A549 (cell line): ENCODE measurements at regions not wholly inside any gene's neighbourhood (a gene's known extent, or its start where the extent isn't known, plus 50 kb on each side); places are given as distances from the start of the nearest gene placed in this dataset.

Experiments used
- ATAC-seq, 2 experiments: fragments of 200-7000 bp in 1 of 2; fragments of >200 bp in 1 of 2; cut with Nextera tagmentation in 1 of 2; cut with Tn5 transposase in 1 of 2; 3 replicates each; pipeline versions ENCODE4 v1.8.0 to v1.9.1; 2018 to 2020; ENCODE audit warnings: mild to moderate bottlenecking in 1 of 2, moderate library complexity in 1 of 2
- CTCF ChIA-PET: fragments of 300-600 bp; sonication (Branson Sonifier 250); formaldehyde crosslinking; extraction: SDS; loops from one replicate; lab custom pipeline; 2021; ENCODE audit warnings: antibody characterized with exemption, inconsistent platforms; lab: Yijun Ruan, JAX
- POLR2A ChIA-PET: fragments of 350-600 bp; formaldehyde crosslinking; extraction: SDS; loops from one replicate; lab custom pipeline; 2021; ENCODE audit warnings: antibody characterized with exemption, inconsistent platforms; lab: Yijun Ruan, JAX
- DNase-seq, 2 experiments: peaks; one replicate each; pipeline versions ENCODE4 v3.0.0 to v3.0.0-alpha.2; 2011 to 2016; ENCODE audit warnings: low read depth in 1 of 2, low spot score in 1 of 2
- FAIRE-seq: peaks from 2 replicates; lab custom pipeline; 2011; peaks lifted over from hg19 to GRCh38; lab: Jason Lieb, UNC
- H3K27ac ChIP-seq, 2 experiments: fragments of >200 bp; sonication (Bioruptor Twin); formaldehyde crosslinking; 3 replicates each; pipeline ENCODE4 v1.5.1; 2016 to 2017
- H3K4me1 ChIP-seq: fragments of >200 bp; sonication (Bioruptor Twin); formaldehyde crosslinking; 3 replicates; pipeline ENCODE4 v1.6.1; 2016
- H3K4me2 ChIP-seq: fragments of >200 bp; sonication (Bioruptor Twin); formaldehyde crosslinking; 3 replicates; pipeline ENCODE4 v1.6.1; 2016
- H3K4me3 ChIP-seq: fragments of >200 bp; sonication (Bioruptor Twin); formaldehyde crosslinking; 3 replicates; pipeline ENCODE4 v1.5.1; 2016
- H3K9me3 ChIP-seq: fragments of >200 bp; sonication (Bioruptor Twin); formaldehyde crosslinking; 3 replicates; pipeline ENCODE4 v1.6.1; 2016
- ATOH8 ChIP-seq: fragments of 250-450 bp; sonication (Bioruptor Pico); IDR thresholded peaks from 2 replicates; pipeline ENCODE4 v1.5.0; 2020; ENCODE audit warnings: low read depth, mild to moderate bottlenecking, moderate library complexity
- CBX2 ChIP-seq: fragments of 200-600 bp; sonication (generic); IDR thresholded peaks from 2 replicates; pipeline ENCODE4 v1.6.1; 2016; ENCODE audit warnings: low read depth, mild to moderate bottlenecking, borderline replicate concordance
- CHD2 ChIP-seq: fragments of 150-350 bp; IDR thresholded peaks from 2 replicates; pipeline ENCODE4 v1.6.1; 2014; ENCODE audit warnings: low read length; ENCODE audit not compliant: partially characterized antibody
- CHD4 ChIP-seq: fragments of 200-600 bp; sonication (generic); IDR thresholded peaks from 2 replicates; pipeline ENCODE4 v1.6.1; 2016; ENCODE audit warnings: antibody characterized with exemption, mild to moderate bottlenecking, borderline replicate concordance
- E2F6 ChIP-seq: IDR thresholded peaks from 2 replicates; pipeline ENCODE4 v1.6.1; 2012; ENCODE audit warnings: low read depth, borderline replicate concordance
- EHF ChIP-seq: fragments of 250-450 bp; sonication (Bioruptor Pico); IDR thresholded peaks from 2 replicates; pipeline ENCODE4 v1.5.0; 2020; ENCODE audit warnings: mild to moderate bottlenecking
- EHMT2 ChIP-seq: fragments of 200-600 bp; sonication (generic); IDR thresholded peaks from 2 replicates; pipeline ENCODE4 v1.6.1; 2016; ENCODE audit warnings: antibody characterized with exemption, low read depth, mild to moderate bottlenecking, moderate library complexity
- EP300 ChIP-seq, 2 experiments: fragments of >200 bp; sonication (Bioruptor Twin); formaldehyde crosslinking; IDR thresholded peaks; 2 replicates in 1 of 2; 3 replicates in 1 of 2; pipeline ENCODE4 v1.6.1; 2016 to 2017
- FOSB ChIP-seq: fragments of 250-450 bp; sonication (Bioruptor Pico); IDR thresholded peaks from 2 replicates; pipeline ENCODE4 v1.5.0; 2020; ENCODE audit warnings: mild to moderate bottlenecking, moderate library complexity
- FOSL2 ChIP-seq, 2 experiments: fragments of 450-650 bp in 1 of 2; fragments of >200 bp in 1 of 2; sonication (Bioruptor Twin) in 1 of 2; formaldehyde crosslinking; IDR thresholded peaks; 2 replicates each; pipeline versions ENCODE4 v1.5.0 to v1.6.1; 2016 to 2020; ENCODE audit warnings: mild to moderate bottlenecking in 1 of 2, moderate library complexity in 1 of 2
- GATA3 ChIP-seq: IDR thresholded peaks from 2 replicates; pipeline ENCODE4 v1.6.1; 2012; ENCODE audit warnings: borderline replicate concordance
- HOXB5 ChIP-seq: fragments of 250-450 bp; sonication (Bioruptor Pico); IDR thresholded peaks from 2 replicates; pipeline ENCODE4 v1.5.0; 2020; ENCODE audit warnings: mild to moderate bottlenecking, moderate library complexity
- JUN ChIP-seq, 2 experiments: fragments of >200 bp; sonication (Bioruptor Twin); formaldehyde crosslinking; IDR thresholded peaks; 2 replicates in 1 of 2; 3 replicates in 1 of 2; pipeline ENCODE4 v1.6.1; 2016 to 2017
- KDM5A ChIP-seq: fragments of 200-600 bp; sonication (generic); IDR thresholded peaks from 2 replicates; pipeline ENCODE4 v1.6.1; 2016; ENCODE audit warnings: antibody characterized with exemption, mild to moderate bottlenecking
- NFE2L2 ChIP-seq: fragments of 150-350 bp; conservative IDR thresholded peaks from 2 replicates; pipeline ENCODE4 v1.6.1; 2014; ENCODE audit warnings: low read length
- NPAS2 ChIP-seq: fragments of 250-450 bp; sonication (Bioruptor Pico); IDR thresholded peaks from 2 replicates; pipeline ENCODE4 v1.8.0; 2022; ENCODE audit warnings: mild to moderate bottlenecking, moderate library complexity, borderline replicate concordance
- PBX3 ChIP-seq: IDR thresholded peaks from 2 replicates; pipeline ENCODE4 v1.6.1; 2012
- POLR2AphosphoS2 ChIP-seq: conservative IDR thresholded peaks from 2 replicates; pipeline ENCODE4 v1.6.1; 2012; ENCODE audit warnings: low read length, improper control_type of control experiment, inconsistent platforms
- RARB ChIP-seq: fragments of 250-450 bp; sonication (Bioruptor Pico); IDR thresholded peaks from 2 replicates; pipeline ENCODE4 v1.8.0; 2021; ENCODE audit warnings: mild to moderate bottlenecking, moderate library complexity
- RCOR1 ChIP-seq: fragments of 150-350 bp; IDR thresholded peaks from 2 replicates; pipeline ENCODE4 v1.6.1; 2014; ENCODE audit warnings: antibody characterized with exemption, low read length, low read depth
- RNF2 ChIP-seq: fragments of 200-600 bp; sonication (generic); IDR thresholded peaks from 2 replicates; pipeline ENCODE4 v1.6.1; 2016; ENCODE audit warnings: low read depth, mild to moderate bottlenecking, antibody characterized with exemption, moderate library complexity, borderline replicate concordance
- TP53 ChIP-seq: fragments of 250-450 bp; sonication (Bioruptor Pico); IDR thresholded peaks from 2 replicates; pipeline ENCODE4 v1.5.0; 2021; ENCODE audit warnings: mild to moderate bottlenecking, moderate library complexity
- USF2 ChIP-seq: fragments of 450-650 bp; IDR thresholded peaks from 2 replicates; pipeline ENCODE4 v1.6.1; 2014; ENCODE audit warnings: antibody characterized with exemption
- ZFP36 ChIP-seq: fragments of 450-650 bp; IDR thresholded peaks from 2 replicates; pipeline ENCODE4 v1.6.1; 2014; ENCODE audit warnings: borderline replicate concordance; ENCODE audit not compliant: partially characterized antibody
- ZSCAN20 ChIP-seq: fragments of 250-450 bp; sonication (Bioruptor Pico); IDR thresholded peaks from 2 replicates; pipeline ENCODE4 v1.8.0; 2022; ENCODE audit warnings: mild to moderate bottlenecking, moderate library complexity
- WGBS: methylation state at CpG from one replicate; pipeline ENCODE4 v1.1.6; 2017; ENCODE audit errors: missing lambda C conversion rate; 5-methylcytosine and 5-hydroxymethylcytosine counted together
- TF ChIP-seq, protein P1 (sequence below): IDR thresholded peaks from 2 replicates; pipeline ENCODE4 v1.6.1; 2012
- TF ChIP-seq, protein P2 (sequence below): fragments of 250-450 bp; sonication (Bioruptor Pico); IDR thresholded peaks from 2 replicates; pipeline ENCODE4 v1.5.0; 2021; ENCODE audit warnings: mild to moderate bottlenecking, moderate library complexity, borderline replicate concordance

DNA sequence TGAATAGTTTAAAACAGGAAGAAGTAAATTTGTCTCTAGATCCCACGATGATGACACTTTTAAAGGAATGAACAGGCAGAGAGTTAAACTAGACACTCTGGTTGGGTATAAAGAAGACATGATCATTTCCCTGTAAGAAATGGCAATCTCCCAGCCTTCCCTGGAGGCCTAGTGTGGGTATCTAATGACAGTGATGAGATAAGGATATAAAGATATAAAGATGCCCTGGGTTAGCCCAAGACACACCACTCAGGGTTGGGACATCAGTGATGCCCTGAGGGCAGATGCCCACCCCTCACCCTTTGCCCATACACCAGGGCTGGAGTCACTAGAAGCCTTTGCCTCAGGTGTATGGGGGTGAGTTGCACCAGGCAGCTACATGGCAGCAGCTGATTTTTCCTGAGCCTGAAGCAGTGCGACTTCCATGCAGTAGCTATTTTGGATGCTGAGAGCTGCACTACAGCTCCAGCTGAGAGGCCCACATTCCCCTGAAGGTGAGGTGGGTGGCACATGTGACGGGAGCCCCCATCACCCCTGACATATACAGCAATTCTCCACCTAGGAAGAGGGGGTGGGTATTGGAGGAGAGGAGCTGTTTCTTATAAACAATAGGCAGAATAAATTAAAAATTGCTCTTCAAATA lies 177.5 kb downstream of the NDFIP2 start:
- Histone ChIP-seq H3K4me1 (no peaks in the 10 kb centered on the region), H3K4me2 (no peak overlapping the region), H3K4me3 (no peak overlapping the region), H3K9me3 (no peaks in the 10 kb centered on the region), H3K27ac (no peak overlapping the region)
- ChIA-PET CTCF (interaction anchor here (0.7 kb wide), 1 partner anchor 1435 kb away, joined by 3 read pairs; no protein-coding TSS in a partner anchor), POLR2A (no interaction called here)
- WGBS, result 70% methylated on average over 2 of the region's 3 CpGs
- DNase-seq, result no peak
- FAIRE-seq, result no peak
- no peak for ATAC-seq
- TF ChIP-seq CBX2, result no peak
- no peak for TF ChIP-seq E2F6
- no peak for TF ChIP-seq POLR2AphosphoS2
- TF ChIP-seq, protein P1, sequence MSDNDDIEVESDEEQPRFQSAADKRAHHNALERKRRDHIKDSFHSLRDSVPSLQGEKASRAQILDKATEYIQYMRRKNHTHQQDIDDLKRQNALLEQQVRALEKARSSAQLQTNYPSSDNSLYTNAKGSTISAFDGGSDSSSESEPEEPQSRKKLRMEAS, result no peak

- 92% methylated on average over 2 of the region's 2 CpGs for WGBS
- H3K4me3 ChIP-seq, result no peak overlapping the region
- TF ChIP-seq EP300 (IDR thresholded peaks at IDR 0.05), result no peak
- TF ChIP-seq TP53 (CRISPR knock-in tag), result no peak
- TF ChIP-seq KDM5A, result no peak
- TF ChIP-seq GATA3, result no peak
- TF ChIP-seq FOSB (CRISPR knock-in tag), result no peak
- TF ChIP-seq RNF2, result no peak
- TF ChIP-seq FOSL2 (IDR thresholded peaks at IDR 0.05), result no peak
- TF ChIP-seq FOSL2 (CRISPR knock-in tag; IDR thresholded peaks at IDR 0.05), result no peak
- no peak for TF ChIP-seq USF2
- TF ChIP-seq RCOR1, result no peak
- TF ChIP-seq NPAS2 (CRISPR knock-in tag), result no peak
- TF ChIP-seq CHD2, result no peak
- no peak for TF ChIP-seq NFE2L2
- TF ChIP-seq EHMT2, result no peak
- no peak overlapping the region for H3K4me2 ChIP-seq
- ChIA-PET POLR2A (no interaction called here), CTCF (no interaction called here)
- FAIRE-seq (no peak), ATAC-seq (no peak), DNase-seq (no peak)
- no peaks in the 10 kb centered on the region for H3K9me3 ChIP-seq
- no peak overlapping the region for H3K27ac ChIP-seq
- no peaks in the 10 kb centered on the region for H3K4me1 ChIP-seq
These were observed 174.6 kb downstream of the NDFIP2 start for GRCh38 chr13:79655509-79655908.

- Histone ChIP-seq H3K27ac (no peak overlapping the region), H3K9me3 (no peaks in the 10 kb centered on the region), H3K4me2 (no peak overlapping the region), H3K4me3 (no peak overlapping the region), H3K4me1 (no peaks in the 10 kb centered on the region)
- ChIA-PET CTCF (no interaction called here), POLR2A (no interaction called here)
- ATAC-seq (no peak), DNase-seq (no peak), FAIRE-seq (no peak)
- TF ChIP-seq EHF (CRISPR knock-in tag) (no peak), FOSB (CRISPR knock-in tag) (no peak), RNF2 (no peak)
These were observed 173.6 kb downstream of the NDFIP2 start for GRCh38 chr13:79654520-79654919.

DNA sequence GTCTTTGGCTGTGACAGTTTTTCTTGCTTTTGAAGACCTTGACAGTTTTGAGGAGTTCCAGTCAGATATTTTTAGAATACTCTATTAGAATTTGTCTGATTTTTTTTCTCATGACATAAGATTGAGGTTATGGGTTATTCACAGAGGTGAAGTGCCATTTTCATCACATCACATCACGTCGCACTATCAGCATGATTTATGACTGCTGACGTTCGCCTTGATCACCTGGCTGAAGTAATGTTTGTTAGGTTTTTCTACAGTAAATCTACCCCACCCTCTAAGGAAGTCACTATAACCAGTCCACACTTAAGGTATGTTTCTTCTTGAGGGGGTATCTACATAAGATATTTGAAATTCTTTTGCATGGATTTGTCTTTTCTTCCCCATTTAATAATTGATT lies 169.7 kb downstream of the NDFIP2 start:
- Histone ChIP-seq H3K4me2 (no peak overlapping the region), H3K9me3 (no peaks in the 10 kb centered on the region), H3K27ac (no peak overlapping the region), H3K4me1 (no peaks in the 10 kb centered on the region), H3K4me3 (no peak overlapping the region)
- no peak for ATAC-seq
- 87% methylated on average over 4 of the region's 4 CpGs for WGBS
- CTCF ChIA-PET, result no interaction called here
- no peak for DNase-seq
- no peak for FAIRE-seq
- POLR2A ChIA-PET, result no interaction called here
- TF ChIP-seq RARB (CRISPR knock-in tag) (no peak), NPAS2 (CRISPR knock-in tag) (no peak), PBX3 (no peak), CHD4 (no peak), ATOH8 (CRISPR knock-in tag) (no peak), JUN (IDR thresholded peaks at IDR 0.05) (no peak), HOXB5 (CRISPR knock-in tag) (no peak), ZSCAN20 (CRISPR knock-in tag) (no peak), ZFP36 (no peak)
- TF ChIP-seq, protein P2, sequence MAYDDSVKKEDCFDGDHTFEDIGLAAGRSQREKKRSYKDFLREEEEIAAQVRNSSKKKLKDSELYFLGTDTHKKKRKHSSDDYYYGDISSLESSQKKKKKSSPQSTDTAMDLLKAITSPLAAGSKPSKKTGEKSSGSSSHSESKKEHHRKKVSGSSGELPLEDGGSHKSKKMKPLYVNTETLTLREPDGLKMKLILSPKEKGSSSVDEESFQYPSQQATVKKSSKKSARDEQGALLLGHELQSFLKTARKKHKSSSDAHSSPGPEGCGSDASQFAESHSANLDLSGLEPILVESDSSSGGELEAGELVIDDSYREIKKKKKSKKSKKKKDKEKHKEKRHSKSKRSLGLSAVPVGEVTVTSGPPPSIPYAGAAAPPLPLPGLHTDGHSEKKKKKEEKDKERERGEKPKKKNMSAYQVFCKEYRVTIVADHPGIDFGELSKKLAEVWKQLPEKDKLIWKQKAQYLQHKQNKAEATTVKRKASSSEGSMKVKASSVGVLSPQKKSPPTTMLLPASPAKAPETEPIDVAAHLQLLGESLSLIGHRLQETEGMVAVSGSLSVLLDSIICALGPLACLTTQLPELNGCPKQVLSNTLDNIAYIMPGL (CRISPR knock-in tag), result no peak
